Endothelial cell of umbilical vein (primary cell): ENCODE measurements at regions not wholly inside any gene's neighbourhood (a gene's known extent, or its start where the extent isn't known, plus 50 kb on each side); places are given as distances from the start of the nearest gene placed in this dataset.

ENCODE experiments used
- MYC ChIP-seq: IDR thresholded peaks from one replicate; pipeline ENCODE4 v1.6.1; 2011; ENCODE audit warnings: mild to moderate bottlenecking, low read depth, low read length
- TF ChIP-seq, protein P1 (sequence below), 2 donors: IDR thresholded peaks; 1 replicate in 1 of 2; 2 replicates in 1 of 2; pipeline ENCODE4 v1.5.1; 2011; ENCODE audit warnings: low read length in 2 of 2, mild to moderate bottlenecking in 2 of 2, moderate library complexity in 2 of 2, control low read depth in 1 of 2, inconsistent platforms in 1 of 2, low read depth in 1 of 2; ENCODE audit not compliant: insufficient read depth in 1 of 2; ENCODE audit errors: extremely low read depth in 1 of 2

DNA sequence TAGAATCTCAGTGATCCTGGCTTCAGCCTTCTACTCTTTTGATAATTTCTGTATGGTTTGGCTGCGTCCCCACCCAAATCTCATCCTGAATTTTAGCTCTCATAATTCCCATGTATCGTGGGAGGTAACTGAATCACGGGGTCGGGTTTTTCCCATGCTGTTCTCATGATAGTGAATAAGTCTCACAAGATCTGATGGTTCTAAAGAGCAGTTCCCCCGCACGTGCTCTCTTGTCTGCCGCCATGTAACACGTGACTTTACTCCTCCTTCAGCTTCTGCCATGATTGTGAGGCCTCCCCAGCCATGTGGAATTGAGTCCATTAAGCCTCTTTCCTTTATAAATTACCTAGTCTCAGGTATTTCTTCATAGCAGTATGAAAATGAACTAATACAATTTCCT lies 507.2 kb downstream of the CDH26 start:
- TF ChIP-seq, protein P1, sequence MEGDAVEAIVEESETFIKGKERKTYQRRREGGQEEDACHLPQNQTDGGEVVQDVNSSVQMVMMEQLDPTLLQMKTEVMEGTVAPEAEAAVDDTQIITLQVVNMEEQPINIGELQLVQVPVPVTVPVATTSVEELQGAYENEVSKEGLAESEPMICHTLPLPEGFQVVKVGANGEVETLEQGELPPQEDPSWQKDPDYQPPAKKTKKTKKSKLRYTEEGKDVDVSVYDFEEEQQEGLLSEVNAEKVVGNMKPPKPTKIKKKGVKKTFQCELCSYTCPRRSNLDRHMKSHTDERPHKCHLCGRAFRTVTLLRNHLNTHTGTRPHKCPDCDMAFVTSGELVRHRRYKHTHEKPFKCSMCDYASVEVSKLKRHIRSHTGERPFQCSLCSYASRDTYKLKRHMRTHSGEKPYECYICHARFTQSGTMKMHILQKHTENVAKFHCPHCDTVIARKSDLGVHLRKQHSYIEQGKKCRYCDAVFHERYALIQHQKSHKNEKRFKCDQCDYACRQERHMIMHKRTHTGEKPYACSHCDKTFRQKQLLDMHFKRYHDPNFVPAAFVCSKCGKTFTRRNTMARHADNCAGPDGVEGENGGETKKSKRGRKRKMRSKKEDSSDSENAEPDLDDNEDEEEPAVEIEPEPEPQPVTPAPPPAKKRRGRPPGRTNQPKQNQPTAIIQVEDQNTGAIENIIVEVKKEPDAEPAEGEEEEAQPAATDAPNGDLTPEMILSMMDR (IDR thresholded peaks at IDR 0.05; ENCODE audit: extremely low read depth in 1 of 2, insufficient read depth in 1 of 2, low read depth in 1 of 2, low read length in 2 of 2): no peak
- TF ChIP-seq MYC: no peak
